ENCODE measurements at regions not wholly inside any gene's neighbourhood (a gene's known extent, or its start where the extent isn't known, plus 50 kb on each side); places are given as distances from the start of the nearest gene placed in this dataset.

- DNase-seq = peak; percentile 79 to 91
- no peak for TF ChIP-seq CTCF (IDR thresholded peaks at IDR 0.05)
- intact Hi-C loops (cut with DNase I; ENCODE audit: low total_unique reads) = no loop called here
- H3K36me3 ChIP-seq = no peaks in the 10 kb centered on the region
- no peaks in the 10 kb centered on the region for H3K9me3 ChIP-seq
- peak overlapping the region; percentile 77 to 81 for H3K27ac ChIP-seq
- peaks cover 3 to 35% (median 33%) of the 10 kb centered on the region in 4 donors for H3K4me1 ChIP-seq
- no peaks in the 10 kb centered on the region for H3K27me3 ChIP-seq
- H3K4me3 ChIP-seq = peak overlapping the region in 1 of 2 donors; percentile 21
Measured at GRCh38 chr9:121557581-121558447, 58.2 kb upstream of the GGTA1 start.

- intact Hi-C loops (cut with DNase I; ENCODE audit: low total_unique reads) = no loop called here
- peak overlapping the region in 1 of 2 donors; percentile 21 for H3K4me3 ChIP-seq
- peaks cover 3 to 35% (median 33%) of the 10 kb centered on the region in 4 donors for H3K4me1 ChIP-seq
- TF ChIP-seq CTCF (IDR thresholded peaks at IDR 0.05) = no peak
- no peaks in the 10 kb centered on the region for H3K9me3 ChIP-seq
- H3K27me3 ChIP-seq = no peaks in the 10 kb centered on the region
- no peaks in the 10 kb centered on the region for H3K36me3 ChIP-seq
- peak overlapping the region; percentile 77 to 81 for H3K27ac ChIP-seq
- no peak for DNase-seq
Measured at GRCh38 chr9:121558473-121558872, 58.8 kb upstream of the GGTA1 start.

- TF ChIP-seq CTCF (IDR thresholded peaks at IDR 0.05) = no peak
Measured at GRCh38 chr9:121559183-121559582, 59.5 kb upstream of the GGTA1 start.

GRCh38 chr9:121560921-121561320 lies 61.3 kb upstream of the GGTA1 start:
- no peak for DNase-seq
- Histone ChIP-seq H3K27me3 (no peaks in the 10 kb centered on the region), H3K27ac (no peak overlapping the region), H3K4me3 (no peak overlapping the region), H3K9me3 (no peaks in the 10 kb centered on the region), H3K36me3 (no peaks in the 10 kb centered on the region), H3K4me1 (peaks cover 3 to 36% (median 33%) of the 10 kb centered on the region in 4 donors)
- intact Hi-C loops (cut with DNase I; ENCODE audit: low total_unique reads) = no loop called here
- TF ChIP-seq CTCF (IDR thresholded peaks at IDR 0.05) = no peak

More at GRCh38 chr9:121559183-121559582, 59.5 kb upstream of the GGTA1 start:
- intact Hi-C loops (cut with DNase I; ENCODE audit: low total_unique reads) = no loop called here
- no peak for DNase-seq
- H3K4me3 ChIP-seq = no peak overlapping the region
- H3K9me3 ChIP-seq = no peaks in the 10 kb centered on the region
- peaks cover 3 to 35% (median 33%) of the 10 kb centered on the region in 4 donors for H3K4me1 ChIP-seq
- no peaks in the 10 kb centered on the region for H3K36me3 ChIP-seq
- peak overlapping the region; percentile 77 to 81 for H3K27ac ChIP-seq
- no peaks in the 10 kb centered on the region for H3K27me3 ChIP-seq

- no peak for DNase-seq
- TF ChIP-seq CTCF (IDR thresholded peaks at IDR 0.05) = no peak
- H3K27me3 ChIP-seq = no peaks in the 10 kb centered on the region
- H3K4me3 ChIP-seq = no peak overlapping the region
- no peaks in the 10 kb centered on the region for H3K9me3 ChIP-seq
- H3K36me3 ChIP-seq = no peaks in the 10 kb centered on the region
- intact Hi-C loops (cut with DNase I; ENCODE audit: low total_unique reads) = no loop called here
- H3K4me1 ChIP-seq = peaks cover 3 to 37% (median 33%) of the 10 kb centered on the region in 4 donors
- no peak overlapping the region for H3K27ac ChIP-seq
Measured at GRCh38 chr9:121561385-121562222, 62.0 kb upstream of the GGTA1 start.
